Activated T-cell treated with anti-CD3 and anti-CD28 coated beads, Interleukin-2, amount 50 U/mL, for 4 hours (primary cell): ENCODE measurements at regions not wholly inside any gene's neighbourhood (a gene's known extent, or its start where the extent isn't known, plus 50 kb on each side); places are given as distances from the start of the nearest gene placed in this dataset.
"Not testable (repeated sequence)": the region's sequence is repeated elsewhere in the genome, so short reads cannot be mapped to it uniquely, and the experiment has no call there.

Experiments used
- ATAC-seq, 2 donors: fragments of 200-7000 bp; cut with Tn5 transposase; one replicate each; pipeline ENCODE4 v1.10.0; 2021
- DNase-seq: peaks from one replicate; pipeline ENCODE4 v3.0.0-alpha.2; 2020
- H3K27me3 Mint-ChIP-seq: one replicate; pipeline ENCODE4 v1.8.0; 2021; ENCODE audit warnings: low read depth, mixed read lengths
- H3K36me3 Mint-ChIP-seq: one replicate; pipeline ENCODE4 v1.8.0; 2022; ENCODE audit warnings: mixed read lengths; ENCODE audit not compliant: insufficient read depth
- H3K4me1 Mint-ChIP-seq: one replicate; pipeline ENCODE4 v1.8.0; 2021; ENCODE audit warnings: low read depth, mixed read lengths
- H3K4me3 Mint-ChIP-seq: one replicate; pipeline ENCODE4 v1.8.0; 2021; ENCODE audit warnings: mild to moderate bottlenecking, moderate library complexity, mixed read lengths
- H3K9me3 Mint-ChIP-seq: one replicate; pipeline ENCODE4 v1.8.0; 2021; ENCODE audit warnings: mixed read lengths

DNA sequence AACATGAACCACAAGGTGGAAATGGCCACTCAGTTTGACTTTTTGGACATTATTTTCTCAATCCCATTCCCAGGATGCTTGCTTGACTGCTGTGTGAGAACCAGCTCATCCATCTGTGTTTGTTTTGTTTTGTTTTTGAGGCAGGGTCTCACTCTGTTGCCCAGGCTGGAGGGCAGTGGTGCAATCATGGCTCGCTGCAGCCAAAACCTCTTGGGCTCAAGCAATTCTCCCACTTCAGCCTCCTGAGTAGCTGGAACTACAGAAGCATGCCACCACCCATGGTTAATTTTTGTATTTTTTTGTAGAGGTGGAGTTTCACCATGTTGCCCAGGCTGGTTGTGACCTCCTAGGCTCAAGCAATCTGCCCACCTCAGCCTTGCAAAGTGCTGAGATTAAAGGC is 166.0 kb upstream of the CDH4 start:
- no peak for DNase-seq
- Mint-ChIP-seq H3K4me1 (no peaks in the 10 kb centered on the region), H3K27me3 (peaks cover 2% of the 10 kb centered on the region), H3K4me3 (no peak overlapping the region), H3K9me3 (no peaks in the 10 kb centered on the region), H3K36me3 (no peaks in the 10 kb centered on the region)
- no peak for ATAC-seq

GRCh38 chr20:61090541-61090940 is 161.5 kb upstream of the CDH4 start:
- no peaks in the 10 kb centered on the region for H3K4me1 Mint-ChIP-seq
- ATAC-seq (no peak), DNase-seq (no peak)
- H3K36me3 Mint-ChIP-seq, result no peaks in the 10 kb centered on the region
- peaks cover 17% of the 10 kb centered on the region for H3K9me3 Mint-ChIP-seq
- H3K27me3 Mint-ChIP-seq, result peaks cover 4% of the 10 kb centered on the region
- H3K4me3 Mint-ChIP-seq, result no peak overlapping the region

DNA sequence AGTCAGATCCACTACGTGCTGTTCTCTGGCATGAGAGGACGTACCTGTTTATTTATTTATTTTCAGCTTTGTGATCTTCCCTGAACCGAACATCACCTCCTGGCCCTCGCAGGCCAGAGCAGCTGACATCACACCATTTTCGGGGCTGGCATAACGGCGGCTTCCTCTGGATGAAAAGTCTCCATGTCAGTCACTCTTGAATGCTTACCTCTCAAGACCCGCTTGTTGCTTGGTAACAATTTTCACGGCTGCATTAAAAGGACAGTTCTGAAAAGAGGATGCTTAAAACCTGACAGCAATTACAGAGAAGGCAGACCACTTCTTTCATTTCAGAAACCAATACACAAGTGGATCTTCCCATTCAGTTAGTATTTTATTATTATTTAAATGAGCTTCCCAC is 159.8 kb upstream of the CDH4 start:
- H3K4me3 Mint-ChIP-seq, result no peak overlapping the region
- H3K36me3 Mint-ChIP-seq, result no peaks in the 10 kb centered on the region
- no peaks in the 10 kb centered on the region for H3K4me1 Mint-ChIP-seq
- DNase-seq (no peak), ATAC-seq (no peak)
- peaks cover 29% of the 10 kb centered on the region for H3K9me3 Mint-ChIP-seq
- H3K27me3 Mint-ChIP-seq, result peaks cover 4% of the 10 kb centered on the region

DNA sequence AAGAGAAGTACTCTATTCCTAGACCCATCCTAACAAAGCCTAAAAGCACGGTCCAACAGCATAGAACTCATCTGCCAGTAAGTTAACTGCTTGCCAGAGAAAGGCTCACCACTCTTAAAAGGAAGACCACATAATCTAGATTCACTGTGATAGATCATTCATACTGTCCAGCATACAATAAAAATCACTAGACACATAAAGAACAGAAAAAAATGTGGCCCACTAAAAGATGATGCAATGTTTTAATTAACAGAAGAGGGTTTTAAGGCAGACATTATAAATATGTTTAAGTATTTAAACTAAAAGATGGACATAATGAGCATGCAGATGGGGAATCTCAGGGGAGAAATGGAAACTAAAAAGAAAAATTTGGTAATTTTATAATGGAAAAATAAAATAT is 157.5 kb upstream of the CDH4 start:
- no peaks in the 10 kb centered on the region for H3K36me3 Mint-ChIP-seq
- DNase-seq (no peak), ATAC-seq (no peak)
- H3K4me1 Mint-ChIP-seq, result no peaks in the 10 kb centered on the region
- peaks cover 29% of the 10 kb centered on the region for H3K9me3 Mint-ChIP-seq
- H3K27me3 Mint-ChIP-seq, result peaks cover 2% of the 10 kb centered on the region
- no peak overlapping the region for H3K4me3 Mint-ChIP-seq

DNA sequence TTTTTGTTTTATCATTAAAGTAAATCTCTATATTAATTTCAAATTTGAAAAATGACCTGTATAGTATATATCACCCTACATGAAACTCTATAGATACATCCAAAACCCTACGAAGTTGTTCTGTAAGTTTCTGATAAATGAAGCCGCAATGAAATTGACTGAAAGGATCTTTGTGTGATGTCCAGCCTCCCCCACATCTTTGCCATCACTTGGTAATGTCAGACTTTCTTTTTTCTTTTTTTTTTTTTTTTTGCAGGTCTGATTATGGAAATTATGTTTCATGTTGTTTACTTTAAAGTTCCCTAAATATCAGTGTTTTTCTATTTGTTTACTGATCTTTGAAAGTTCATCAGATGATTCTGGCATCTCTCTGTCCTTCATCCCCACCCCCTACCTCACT is 155.6 kb upstream of the CDH4 start:
- Mint-ChIP-seq H3K27me3 (peaks cover 2% of the 10 kb centered on the region), H3K4me1 (no peaks in the 10 kb centered on the region), H3K4me3 (no peak overlapping the region), H3K9me3 (peaks cover 29% of the 10 kb centered on the region), H3K36me3 (no peaks in the 10 kb centered on the region)
- DNase-seq, result no peak
- no peak for ATAC-seq

GRCh38 chr20:61099806-61100205 is 152.3 kb upstream of the CDH4 start:
- Mint-ChIP-seq H3K9me3 (peaks cover 16% of the 10 kb centered on the region), H3K4me1 (no peaks in the 10 kb centered on the region), H3K4me3 (no peak overlapping the region)

DNA sequence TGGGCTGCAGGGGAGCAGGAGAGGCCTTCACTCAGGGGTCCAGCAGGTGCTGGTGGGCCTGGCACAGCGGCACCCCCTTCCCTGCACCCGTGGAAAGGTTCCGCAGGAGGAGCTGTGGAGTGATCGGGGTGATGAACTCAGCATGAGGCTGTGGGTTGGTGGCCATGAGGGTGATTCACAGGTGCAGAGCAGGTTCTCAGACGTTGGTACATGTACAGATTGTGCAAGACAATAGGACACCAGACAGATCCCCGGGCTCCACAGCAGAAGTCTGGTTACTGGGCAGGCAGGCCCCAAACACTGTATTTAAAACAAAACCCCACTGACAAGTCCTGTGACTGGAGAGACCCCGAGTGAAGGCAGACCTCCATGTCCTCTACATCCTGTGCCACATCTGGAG is 151.6 kb upstream of the CDH4 start:
- Mint-ChIP-seq H3K9me3 (peaks cover 12% of the 10 kb centered on the region), H3K4me1 (no peaks in the 10 kb centered on the region), H3K27me3 (no peaks in the 10 kb centered on the region), H3K36me3 (no peaks in the 10 kb centered on the region), H3K4me3 (no peak overlapping the region)
- no peak for ATAC-seq
- no peak for DNase-seq

More at GRCh38 chr20:61099806-61100205, 152.3 kb upstream of the CDH4 start:
- DNase-seq (no peak), ATAC-seq (no peak)
- H3K36me3 Mint-ChIP-seq, result no peaks in the 10 kb centered on the region
- H3K27me3 Mint-ChIP-seq, result no peaks in the 10 kb centered on the region

- not testable (repeated sequence) for H3K9me3 Mint-ChIP-seq, H3K27me3 Mint-ChIP-seq
Measured at GRCh38 chr20:61101321-61101720, 150.7 kb upstream of the CDH4 start.

GRCh38 chr20:61104232-61104631 is 147.8 kb upstream of the CDH4 start:
- Mint-ChIP-seq H3K4me1 (no peaks in the 10 kb centered on the region), H3K36me3 (no peaks in the 10 kb centered on the region), H3K27me3 (no peaks in the 10 kb centered on the region), H3K9me3 (no peaks in the 10 kb centered on the region), H3K4me3 (no peak overlapping the region)
- DNase-seq (no peak), ATAC-seq (no peak)

More at GRCh38 chr20:61101321-61101720, 150.7 kb upstream of the CDH4 start:
- not testable (repeated sequence) for DNase-seq, H3K4me3 Mint-ChIP-seq, H3K4me1 Mint-ChIP-seq, H3K36me3 Mint-ChIP-seq, ATAC-seq

- no peaks in the 10 kb centered on the region for H3K4me1 Mint-ChIP-seq
- no peaks in the 10 kb centered on the region for H3K27me3 Mint-ChIP-seq
- no peaks in the 10 kb centered on the region for H3K9me3 Mint-ChIP-seq
- no peak for ATAC-seq
- H3K36me3 Mint-ChIP-seq, result no peaks in the 10 kb centered on the region
- no peak for DNase-seq
- no peak overlapping the region for H3K4me3 Mint-ChIP-seq
Measured at GRCh38 chr20:61105395-61105794, 146.7 kb upstream of the CDH4 start.

- no peaks in the 10 kb centered on the region for H3K4me1 Mint-ChIP-seq
- DNase-seq (no peak), ATAC-seq (no peak)
- H3K4me3 Mint-ChIP-seq, result no peak overlapping the region
- no peaks in the 10 kb centered on the region for H3K36me3 Mint-ChIP-seq
- H3K9me3 Mint-ChIP-seq, result no peaks in the 10 kb centered on the region
- H3K27me3 Mint-ChIP-seq, result no peaks in the 10 kb centered on the region
Measured at GRCh38 chr20:61106438-61106837, 145.6 kb upstream of the CDH4 start.

DNA sequence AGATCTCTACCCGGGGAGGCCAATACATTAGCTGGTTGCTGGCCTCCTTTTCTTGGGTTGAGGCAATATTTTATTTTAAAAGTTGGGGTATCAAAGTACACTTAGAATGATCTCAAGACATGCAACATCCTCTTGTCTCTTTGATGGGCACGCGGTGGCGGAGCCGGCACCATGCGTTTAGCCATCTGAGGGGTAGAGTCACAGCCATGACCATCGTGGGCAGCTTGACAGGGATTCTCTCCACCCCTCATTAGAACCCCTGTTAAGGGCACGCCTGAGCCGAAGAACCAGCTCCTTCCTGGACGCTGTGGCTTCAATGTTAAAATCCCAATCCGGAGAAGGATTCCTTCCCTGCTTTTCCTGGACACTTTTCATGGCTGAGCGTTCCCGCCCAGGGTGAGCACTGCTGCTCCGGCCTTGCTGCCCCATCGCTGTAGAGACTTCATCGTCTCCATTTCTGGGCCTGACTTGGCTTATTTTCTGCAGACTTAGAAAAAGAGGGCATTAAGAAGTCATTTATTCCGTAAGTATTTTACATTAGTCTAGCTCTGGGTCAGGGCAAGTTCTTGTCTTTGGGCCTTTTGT is 142.7 kb upstream of the CDH4 start:
- Mint-ChIP-seq H3K36me3 (no peaks in the 10 kb centered on the region), H3K4me1 (no peaks in the 10 kb centered on the region), H3K9me3 (no peaks in the 10 kb centered on the region), H3K4me3 (no peak overlapping the region), H3K27me3 (peaks cover 4% of the 10 kb centered on the region)
- DNase-seq, result no peak
- ATAC-seq, result no peak

DNA sequence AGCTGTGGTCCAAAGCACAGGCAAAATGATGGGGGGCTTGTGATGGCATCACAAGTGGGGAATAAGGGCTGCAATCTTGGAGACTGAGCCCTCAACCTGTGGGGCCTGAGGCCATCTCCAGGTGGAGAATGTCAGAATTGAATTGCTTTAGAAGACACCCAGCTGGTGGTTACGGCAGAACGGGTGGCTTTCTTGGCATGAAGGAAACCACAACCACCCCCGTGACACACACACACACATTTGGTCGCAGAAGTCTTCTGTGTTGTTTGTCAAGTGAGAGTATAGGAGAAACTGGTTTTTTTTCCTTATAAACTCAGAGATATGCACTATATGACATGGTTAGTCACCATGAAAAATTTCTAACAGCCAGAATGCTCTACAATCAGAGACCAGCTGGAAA is 139.5 kb upstream of the CDH4 start:
- Mint-ChIP-seq H3K4me3 (no peak overlapping the region), H3K4me1 (no peaks in the 10 kb centered on the region), H3K27me3 (peaks cover 7% of the 10 kb centered on the region), H3K36me3 (no peaks in the 10 kb centered on the region), H3K9me3 (no peaks in the 10 kb centered on the region)
- ATAC-seq, result no peak
- no peak for DNase-seq

GRCh38 chr20:61113731-61114130 is 138.3 kb upstream of the CDH4 start:
- DNase-seq, result no peak
- Mint-ChIP-seq H3K4me3 (no peak overlapping the region), H3K27me3 (peaks cover 7% of the 10 kb centered on the region), H3K4me1 (no peaks in the 10 kb centered on the region), H3K36me3 (no peaks in the 10 kb centered on the region), H3K9me3 (no peaks in the 10 kb centered on the region)
- ATAC-seq, result no peak

- ATAC-seq (no peak), DNase-seq (no peak)
- Mint-ChIP-seq H3K9me3 (no peaks in the 10 kb centered on the region), H3K36me3 (no peaks in the 10 kb centered on the region), H3K27me3 (peaks cover 7% of the 10 kb centered on the region), H3K4me3 (no peak overlapping the region), H3K4me1 (no peaks in the 10 kb centered on the region)
Measured at GRCh38 chr20:61114493-61115175, 137.4 kb upstream of the CDH4 start.
